Body of pancreas (tissue), 4 donors: ENCODE measurements at regions not wholly inside any gene's neighbourhood (a gene's known extent, or its start where the extent isn't known, plus 50 kb on each side); places are given as distances from the start of the nearest gene placed in this dataset.

Source experiments
- ATAC-seq: fragments of 150-250 bp; one replicate; pipeline ENCODE4 v1.9.1; 2016
- DNase-seq, 4 donors: peaks; one replicate each; pipeline ENCODE4 v3.0.0-alpha.2; 2019
- H3K27ac ChIP-seq, 4 donors: fragments of 200-600 bp; sonication (generic); 1 replicate in 3 of 4; 2 replicates in 1 of 4; pipeline versions ENCODE4 v1.5.1 to v1.6.1; 2016 to 2019; ENCODE audit warnings: mild to moderate bottlenecking in 1 of 4, mixed read lengths in 1 of 4, moderate library complexity in 1 of 4
- H3K27me3 ChIP-seq, 2 donors: fragments of 200-600 bp; sonication (generic); one replicate each; pipeline ENCODE4 v1.6.0; 2016; ENCODE audit warnings: mild to moderate bottlenecking in 1 of 2
- H3K36me3 ChIP-seq, 2 donors: fragments of 200-600 bp; sonication (generic); replicated peaks in 1 of 2; 2 replicates each; pipeline ENCODE4 v1.5.1; 2016; ENCODE audit warnings: low read depth in 2 of 2; ENCODE audit not compliant: insufficient read depth in 1 of 2
- H3K4me1 ChIP-seq: fragments of 200-600 bp; sonication (generic); one replicate; pipeline ENCODE4 v1.6.0; 2016
- H3K4me3 ChIP-seq, 2 donors: fragments of 200-600 bp; sonication (generic); 1 replicate in 1 of 2; 2 replicates in 1 of 2; pipeline ENCODE4 v1.5.1; 2016 to 2019
- H3K9me3 ChIP-seq, 3 donors: fragments of 200-600 bp; sonication (generic); 1 replicate in 2 of 3; 2 replicates in 1 of 3; pipeline ENCODE4 v1.5.1; 2016
- POLR2A ChIP-seq, 3 donors: fragments of 450-650 bp; IDR thresholded peaks; one replicate each; pipeline ENCODE4 v1.6.1; 2016; ENCODE audit warnings: antibody characterized with exemption in 3 of 3, mild to moderate bottlenecking in 2 of 3
- WGBS, 2 donors: methylation state at CpG; one replicate each; pipeline ENCODE4 v1.1.5; 2017; 5-methylcytosine and 5-hydroxymethylcytosine counted together
- intact Hi-C: fragments of 100-400 bp; cut with DNase I; formaldehyde crosslinking; loops from one replicate; pipeline ENCODE4 v1.15.1; 2023
- TF ChIP-seq, protein P1 (sequence below), 7 experiments: fragments of 450-650 bp in 4 of 7; fragments of 200-600 bp in 3 of 7; sonication (generic) in 3 of 7; IDR thresholded peaks; one replicate each; pipeline ENCODE4 v1.5.1; 2016 to 2019; ENCODE audit warnings: antibody characterized with exemption in 7 of 7

DNA sequence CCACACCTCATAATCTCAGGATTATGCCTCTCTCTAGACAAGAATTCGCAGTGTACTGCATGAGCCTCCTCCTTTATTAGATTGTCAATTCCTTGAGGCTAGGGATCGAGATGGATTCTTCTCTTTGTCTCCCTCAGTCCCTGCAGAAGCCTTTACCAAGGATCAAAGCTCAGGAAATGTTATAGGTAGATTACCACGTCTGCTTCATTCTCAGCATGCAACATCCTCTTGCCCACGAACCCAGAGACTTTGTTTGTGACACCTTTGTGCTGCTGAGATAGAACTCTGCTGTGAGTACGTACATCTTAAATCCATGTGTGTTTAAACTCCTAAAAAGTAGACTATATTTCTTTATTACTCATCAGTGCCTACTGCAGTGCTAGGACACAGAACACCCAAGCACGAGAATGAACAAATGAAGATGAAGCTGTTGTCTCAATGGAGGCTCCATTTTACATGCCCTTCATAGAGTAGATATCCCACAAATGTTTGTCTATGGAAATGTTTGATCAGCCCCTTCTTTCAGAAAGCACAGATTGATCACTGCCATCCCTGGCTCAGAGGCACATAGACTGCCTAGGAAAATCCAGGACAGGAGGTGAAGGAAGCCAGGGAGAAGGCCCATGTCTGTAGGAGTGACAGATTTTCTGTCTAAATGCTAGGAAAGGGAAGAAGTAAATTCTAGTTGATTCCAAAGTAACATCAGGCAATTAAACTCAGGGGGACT lies 98.8 kb upstream of the KLHL29 start:
- Histone ChIP-seq H3K36me3 (no peaks in the 10 kb centered on the region), H3K4me1 (no peaks in the 10 kb centered on the region), H3K9me3 (no peaks in the 10 kb centered on the region), H3K27ac (no peak overlapping the region), H3K4me3 (no peak overlapping the region), H3K27me3 (no peaks in the 10 kb centered on the region)
- WGBS, 2 donors = 54 to 65% methylated on average over 6 of the region's 6 CpGs
- no peak for ATAC-seq
- DNase-seq = no peak
- no peak for TF ChIP-seq POLR2A (IDR thresholded peaks at IDR 0.05)
- TF ChIP-seq, protein P1, sequence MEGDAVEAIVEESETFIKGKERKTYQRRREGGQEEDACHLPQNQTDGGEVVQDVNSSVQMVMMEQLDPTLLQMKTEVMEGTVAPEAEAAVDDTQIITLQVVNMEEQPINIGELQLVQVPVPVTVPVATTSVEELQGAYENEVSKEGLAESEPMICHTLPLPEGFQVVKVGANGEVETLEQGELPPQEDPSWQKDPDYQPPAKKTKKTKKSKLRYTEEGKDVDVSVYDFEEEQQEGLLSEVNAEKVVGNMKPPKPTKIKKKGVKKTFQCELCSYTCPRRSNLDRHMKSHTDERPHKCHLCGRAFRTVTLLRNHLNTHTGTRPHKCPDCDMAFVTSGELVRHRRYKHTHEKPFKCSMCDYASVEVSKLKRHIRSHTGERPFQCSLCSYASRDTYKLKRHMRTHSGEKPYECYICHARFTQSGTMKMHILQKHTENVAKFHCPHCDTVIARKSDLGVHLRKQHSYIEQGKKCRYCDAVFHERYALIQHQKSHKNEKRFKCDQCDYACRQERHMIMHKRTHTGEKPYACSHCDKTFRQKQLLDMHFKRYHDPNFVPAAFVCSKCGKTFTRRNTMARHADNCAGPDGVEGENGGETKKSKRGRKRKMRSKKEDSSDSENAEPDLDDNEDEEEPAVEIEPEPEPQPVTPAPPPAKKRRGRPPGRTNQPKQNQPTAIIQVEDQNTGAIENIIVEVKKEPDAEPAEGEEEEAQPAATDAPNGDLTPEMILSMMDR (IDR thresholded peaks at IDR 0.05) = no peak
- intact Hi-C loops = no loop called here

DNA sequence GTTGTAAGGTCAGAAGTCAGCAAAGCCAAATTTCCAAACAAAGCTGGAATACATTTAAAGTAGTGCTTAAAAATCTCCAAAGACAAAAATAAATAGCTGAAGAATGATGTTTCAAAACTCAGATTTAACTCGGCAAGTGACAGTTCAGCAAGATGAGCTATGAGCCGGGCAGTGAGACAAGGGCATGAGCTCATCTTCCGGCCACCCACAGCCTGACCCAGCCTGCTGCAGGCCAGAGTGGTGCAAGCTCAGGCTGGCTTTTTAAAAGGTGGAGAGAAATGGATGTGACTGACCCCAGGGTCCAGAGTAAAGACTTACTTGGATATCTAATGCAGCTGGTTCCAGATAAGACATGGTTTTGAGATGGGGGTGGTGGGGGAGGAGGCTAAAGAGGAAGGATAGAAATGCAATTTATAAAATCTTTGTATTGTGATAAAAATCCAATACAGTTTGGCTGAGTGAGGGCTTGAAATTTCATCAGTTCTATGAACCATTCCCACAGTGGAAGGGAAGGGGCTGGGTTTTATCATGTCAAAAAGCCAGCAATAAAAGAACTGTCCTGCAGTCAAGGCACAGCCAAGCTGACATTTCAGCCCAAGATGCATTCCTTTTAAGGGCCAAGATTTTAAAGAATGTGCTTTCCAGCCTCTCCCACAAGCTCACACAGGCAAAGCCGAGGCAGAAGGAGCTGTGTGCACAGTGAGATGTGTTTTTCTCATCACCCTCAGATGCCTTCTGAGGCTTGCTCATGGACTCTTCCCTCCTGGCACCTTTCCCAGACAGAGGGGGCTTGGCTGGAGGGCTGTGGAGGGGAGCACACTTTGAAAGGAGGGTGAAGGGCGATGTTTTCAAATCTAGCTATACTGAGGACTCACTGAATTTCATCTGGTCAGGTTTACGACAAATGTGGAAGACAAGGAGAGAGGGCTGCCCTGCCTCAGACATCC lies 97.9 kb upstream of the KLHL29 start:
- H3K4me1 ChIP-seq = no peaks in the 10 kb centered on the region
- no peak overlapping the region for H3K27ac ChIP-seq
- whole genome bisulfite sequencing, 2 donors = 59 to 67% methylated on average over 6 of the region's 6 CpGs
- H3K36me3 ChIP-seq = no peaks in the 10 kb centered on the region
- no peak overlapping the region for H3K4me3 ChIP-seq
- ATAC-seq (peak; percentile 18), DNase-seq (peak in 3 of 4 donors; percentile 13 to 41 (median 21))
- H3K27me3 ChIP-seq = no peaks in the 10 kb centered on the region
- intact Hi-C loops = no loop called here
- no peaks in the 10 kb centered on the region for H3K9me3 ChIP-seq
- no peak for TF ChIP-seq POLR2A (IDR thresholded peaks at IDR 0.05)
- TF ChIP-seq, protein P1 (IDR thresholded peaks at IDR 0.05) = no peak

DNA sequence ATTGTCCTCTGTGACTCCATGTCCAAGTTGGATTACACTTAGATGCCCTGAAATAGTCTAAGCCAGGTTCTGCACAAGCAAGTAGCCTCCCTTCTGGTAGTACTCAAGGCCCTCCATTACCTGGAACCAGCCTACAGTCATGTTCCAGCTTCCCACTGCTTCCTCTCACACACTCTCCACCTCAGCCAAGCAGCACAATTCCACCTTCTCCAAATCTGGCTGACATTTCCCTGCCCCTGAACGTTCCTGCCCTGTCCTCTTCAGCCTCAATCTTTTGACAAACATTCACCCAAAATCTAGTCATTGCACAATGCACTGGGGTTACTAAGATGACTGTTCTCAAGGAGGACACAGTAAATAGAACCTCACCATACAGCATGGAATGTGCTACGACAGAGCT lies 95.3 kb upstream of the KLHL29 start:
- ATAC-seq (no peak), DNase-seq (no peak)
- Histone ChIP-seq H3K9me3 (no peaks in the 10 kb centered on the region), H3K36me3 (no peaks in the 10 kb centered on the region), H3K4me1 (no peaks in the 10 kb centered on the region), H3K27ac (no peak overlapping the region), H3K4me3 (no peak overlapping the region), H3K27me3 (no peaks in the 10 kb centered on the region)
- WGBS, 2 donors = 51 to 63% methylated on average over 2 of the region's 2 CpGs
- TF ChIP-seq, protein P1 (IDR thresholded peaks at IDR 0.05) = no peak
- no peak for TF ChIP-seq POLR2A (IDR thresholded peaks at IDR 0.05)
- intact Hi-C loops = no loop called here

DNA sequence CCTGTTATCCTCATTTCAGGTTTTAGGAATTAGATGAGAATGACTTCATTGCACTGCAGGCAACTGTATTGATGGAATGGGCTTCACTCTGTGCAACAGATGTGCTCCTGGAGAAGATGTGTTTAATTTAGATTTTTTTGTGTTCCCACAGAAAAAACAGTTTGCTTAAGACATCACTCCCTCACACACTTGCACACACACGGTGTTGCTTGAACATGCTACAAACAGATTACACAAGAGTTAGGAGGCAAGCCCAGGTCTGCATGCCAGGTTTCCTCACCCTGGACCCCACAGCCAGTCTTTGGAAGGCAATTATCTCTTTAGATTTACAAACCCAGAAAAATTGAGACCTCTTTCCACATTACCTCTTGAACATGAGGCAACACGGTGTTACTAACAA lies 93.7 kb upstream of the KLHL29 start:
- Histone ChIP-seq H3K9me3 (no peaks in the 10 kb centered on the region), H3K4me3 (no peak overlapping the region), H3K27me3 (no peaks in the 10 kb centered on the region), H3K4me1 (no peaks in the 10 kb centered on the region), H3K27ac (no peak overlapping the region), H3K36me3 (no peaks in the 10 kb centered on the region)
- DNase-seq = peak in 2 of 4 donors; percentile 13 to 16
- no peak for TF ChIP-seq POLR2A (IDR thresholded peaks at IDR 0.05)
- TF ChIP-seq, protein P1 (IDR thresholded peaks at IDR 0.05) = no peak
- intact Hi-C loops = no loop called here
- WGBS, 2 donors = 34 to 60% methylated on average over 2 of the region's 2 CpGs
- no peak for ATAC-seq
